ENCODE measurements at regions not wholly inside any gene's neighbourhood (a gene's known extent, or its start where the extent isn't known, plus 50 kb on each side); places are given as distances from the start of the nearest gene placed in this dataset.

- H3K27ac ChIP-seq: no peak overlapping the region
Observed at GRCh38 chr3:30309961-30310954, 296.1 kb upstream of the TGFBR2 start.

GRCh38 chr3:30311781-30312180, 294.6 kb upstream of the TGFBR2 start:
- DNase-seq (ENCODE audit: low spot score): no peak
- Histone ChIP-seq H3K4me1 (peaks cover 0 to 11% of the 10 kb centered on the region in 2 donors), H3K27me3 (no peaks in the 10 kb centered on the region), H3K27ac (no peak overlapping the region), H3K4me3 (no peak overlapping the region), H3K36me3 (no peaks in the 10 kb centered on the region), H3K9me3 (peaks cover 0 to 2% of the 10 kb centered on the region in 2 donors)
- no peak for TF ChIP-seq CTCF (IDR thresholded peaks at IDR 0.05)

More at GRCh38 chr3:30309961-30310954, 296.1 kb upstream of the TGFBR2 start:
- no peak for DNase-seq (ENCODE audit: low spot score)
- no peak for TF ChIP-seq CTCF (IDR thresholded peaks at IDR 0.05)
- Histone ChIP-seq H3K36me3 (no peaks in the 10 kb centered on the region), H3K4me1 (peaks cover 0 to 7% of the 10 kb centered on the region in 2 donors), H3K27me3 (no peaks in the 10 kb centered on the region), H3K4me3 (no peak overlapping the region), H3K9me3 (no peaks in the 10 kb centered on the region)

GRCh38 chr3:30313840-30314239, 292.6 kb upstream of the TGFBR2 start:
- no peak for DNase-seq (ENCODE audit: low spot score)
- H3K36me3 ChIP-seq: no peaks in the 10 kb centered on the region
- H3K4me1 ChIP-seq: peaks cover 0 to 11% of the 10 kb centered on the region in 2 donors
- no peaks in the 10 kb centered on the region for H3K27me3 ChIP-seq
- H3K9me3 ChIP-seq: peaks cover 0 to 8% of the 10 kb centered on the region in 2 donors
- no peak for TF ChIP-seq CTCF (IDR thresholded peaks at IDR 0.05)
- no peak overlapping the region for H3K4me3 ChIP-seq
- H3K27ac ChIP-seq: no peak overlapping the region

GRCh38 chr3:30314757-30315325, 291.6 kb upstream of the TGFBR2 start:
- Histone ChIP-seq H3K27me3 (no peaks in the 10 kb centered on the region), H3K4me3 (no peak overlapping the region), H3K9me3 (peaks cover 0 to 8% of the 10 kb centered on the region in 2 donors), H3K4me1 (peaks cover 0 to 11% of the 10 kb centered on the region in 2 donors), H3K36me3 (no peaks in the 10 kb centered on the region), H3K27ac (peak overlapping the region in 1 of 2 donors; percentile 12)
- no peak for TF ChIP-seq CTCF (IDR thresholded peaks at IDR 0.05)
- no peak for DNase-seq (ENCODE audit: low spot score)

- Histone ChIP-seq H3K4me3 (no peak overlapping the region), H3K9me3 (peaks cover 0 to 8% of the 10 kb centered on the region in 2 donors), H3K36me3 (no peaks in the 10 kb centered on the region), H3K27me3 (no peaks in the 10 kb centered on the region), H3K27ac (peak overlapping the region in 1 of 2 donors; percentile 12), H3K4me1 (peaks cover 0 to 16% of the 10 kb centered on the region in 2 donors)
- no peak for DNase-seq (ENCODE audit: low spot score)
- no peak for TF ChIP-seq CTCF (IDR thresholded peaks at IDR 0.05)
Observed at GRCh38 chr3:30315447-30315846, 291.0 kb upstream of the TGFBR2 start.
